Neural progenitor cell (in vitro differentiated cells): ENCODE measurements at regions not wholly inside any gene's neighbourhood (a gene's known extent, or its start where the extent isn't known, plus 50 kb on each side); places are given as distances from the start of the nearest gene placed in this dataset.

Source experiments
- CTCF ChIP-seq: fragments of 200-600 bp; sonication (generic); IDR thresholded peaks from 2 replicates; pipeline ENCODE4 v1.5.1; 2017; ENCODE audit warnings: antibody characterized with exemption, mild to moderate bottlenecking
- EZH2 ChIP-seq: fragments of 200-600 bp; sonication (generic); IDR thresholded peaks from 2 replicates; pipeline ENCODE4 v1.6.1; 2017; ENCODE audit warnings: antibody characterized with exemption, mild to moderate bottlenecking, moderate library complexity
- EZH2phosphoT487 ChIP-seq: fragments of 200-600 bp; sonication (generic); IDR thresholded peaks from 2 replicates; pipeline ENCODE4 v1.6.1; 2017; ENCODE audit warnings: antibody characterized with exemption

GRCh38 chr12:91723191-91723590 is 422.5 kb downstream of the BTG1 start:
- TF ChIP-seq CTCF: no peak
- no peak for TF ChIP-seq EZH2
- TF ChIP-seq EZH2phosphoT487: no peak
